AG09319 (cell line): ENCODE measurements at regions not wholly inside any gene's neighbourhood (a gene's known extent, or its start where the extent isn't known, plus 50 kb on each side); places are given as distances from the start of the nearest gene placed in this dataset.

Experiments used
- DNase-seq: peaks from one replicate; pipeline ENCODE4 v3.0.0-alpha.2; 2010; ENCODE audit warnings: low read depth; ENCODE audit errors: extremely low read depth
- TF ChIP-seq, protein P1 (sequence below): IDR thresholded peaks from 2 replicates; pipeline ENCODE4 v1.5.1; 2011; ENCODE audit warnings: low read depth, mild to moderate bottlenecking, inconsistent platforms, low read length, moderate library complexity

DNA sequence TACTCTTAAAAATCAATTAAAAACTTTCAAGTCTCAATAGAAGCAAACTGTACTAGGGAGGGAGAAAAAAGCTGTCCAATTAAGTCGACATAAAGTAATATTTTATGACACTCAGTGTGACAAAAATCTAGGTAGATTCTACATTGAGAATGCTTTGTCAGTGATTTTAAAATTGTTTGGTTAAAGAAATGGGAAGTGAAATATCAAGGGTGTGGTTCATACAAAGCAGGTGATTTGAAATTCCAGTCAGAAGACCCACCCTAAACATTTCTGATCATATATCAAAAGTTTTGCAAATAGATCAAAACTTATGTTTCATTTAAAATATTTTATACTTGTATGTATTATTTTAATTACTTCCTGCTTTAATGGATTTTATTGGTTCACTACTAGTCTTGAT lies 338.9 kb upstream of the DCC start:
- DNase-seq: no peak
- TF ChIP-seq, protein P1, sequence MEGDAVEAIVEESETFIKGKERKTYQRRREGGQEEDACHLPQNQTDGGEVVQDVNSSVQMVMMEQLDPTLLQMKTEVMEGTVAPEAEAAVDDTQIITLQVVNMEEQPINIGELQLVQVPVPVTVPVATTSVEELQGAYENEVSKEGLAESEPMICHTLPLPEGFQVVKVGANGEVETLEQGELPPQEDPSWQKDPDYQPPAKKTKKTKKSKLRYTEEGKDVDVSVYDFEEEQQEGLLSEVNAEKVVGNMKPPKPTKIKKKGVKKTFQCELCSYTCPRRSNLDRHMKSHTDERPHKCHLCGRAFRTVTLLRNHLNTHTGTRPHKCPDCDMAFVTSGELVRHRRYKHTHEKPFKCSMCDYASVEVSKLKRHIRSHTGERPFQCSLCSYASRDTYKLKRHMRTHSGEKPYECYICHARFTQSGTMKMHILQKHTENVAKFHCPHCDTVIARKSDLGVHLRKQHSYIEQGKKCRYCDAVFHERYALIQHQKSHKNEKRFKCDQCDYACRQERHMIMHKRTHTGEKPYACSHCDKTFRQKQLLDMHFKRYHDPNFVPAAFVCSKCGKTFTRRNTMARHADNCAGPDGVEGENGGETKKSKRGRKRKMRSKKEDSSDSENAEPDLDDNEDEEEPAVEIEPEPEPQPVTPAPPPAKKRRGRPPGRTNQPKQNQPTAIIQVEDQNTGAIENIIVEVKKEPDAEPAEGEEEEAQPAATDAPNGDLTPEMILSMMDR: no peak

DNA sequence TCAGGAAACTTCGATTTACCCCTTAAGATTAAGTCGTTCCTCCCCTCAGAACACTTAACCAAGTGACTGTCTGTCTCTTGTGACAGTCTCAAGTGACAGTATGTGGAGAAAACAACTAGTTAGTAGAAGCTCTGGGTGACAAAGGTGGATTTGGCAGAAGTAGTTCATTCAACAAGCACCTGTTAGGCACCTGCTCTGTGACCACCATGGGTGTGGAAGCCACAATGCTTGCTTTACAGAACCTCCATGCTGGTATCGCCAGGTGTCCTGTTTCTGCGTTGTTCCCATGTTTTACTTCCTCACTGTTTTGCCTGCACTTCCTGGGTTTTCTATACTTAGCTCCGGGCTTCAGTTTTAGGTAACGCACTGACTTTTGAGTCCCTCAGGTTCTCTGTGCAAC lies 337.4 kb upstream of the DCC start:
- no peak for DNase-seq
- TF ChIP-seq, protein P1: no peak

DNA sequence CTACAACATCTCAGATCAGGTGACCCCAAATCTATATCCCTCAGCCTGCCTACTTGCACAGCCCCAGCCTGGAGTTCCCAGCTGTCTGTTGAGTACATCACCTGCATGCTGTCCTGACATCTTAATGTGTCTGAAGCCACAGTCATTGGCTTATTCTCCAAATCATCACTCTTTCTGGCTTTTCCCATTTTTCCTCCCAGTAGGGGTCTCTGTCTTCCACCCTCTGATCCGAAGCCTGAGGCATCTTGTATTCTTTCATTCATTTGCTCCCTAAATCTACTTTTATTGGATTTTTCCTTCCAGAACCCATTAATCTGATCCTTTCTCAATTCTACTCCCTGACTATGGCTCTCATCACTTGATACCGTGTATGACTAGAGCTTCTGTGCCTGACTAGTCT lies 332.9 kb upstream of the DCC start:
- no peak for DNase-seq
- TF ChIP-seq, protein P1: no peak

DNA sequence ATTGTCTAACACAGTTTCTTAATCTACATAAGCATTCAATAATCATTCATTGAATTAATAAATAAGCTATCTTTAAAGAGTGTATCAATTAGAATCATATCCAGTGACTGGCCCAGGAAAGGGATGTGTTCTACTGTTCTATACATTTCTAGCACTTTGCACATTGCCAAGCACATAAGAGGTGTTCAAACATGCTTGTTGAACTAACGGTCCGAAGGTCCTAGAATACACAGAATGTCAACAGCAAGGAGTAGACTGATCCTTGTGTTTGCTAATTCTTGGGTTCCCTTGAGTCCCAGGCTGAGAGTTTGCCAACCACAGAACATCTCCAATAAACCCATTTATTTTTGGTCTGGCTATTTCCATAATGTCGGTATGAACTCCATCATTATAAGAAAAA lies 331.7 kb upstream of the DCC start:
- TF ChIP-seq, protein P1: no peak
- no peak for DNase-seq

DNA sequence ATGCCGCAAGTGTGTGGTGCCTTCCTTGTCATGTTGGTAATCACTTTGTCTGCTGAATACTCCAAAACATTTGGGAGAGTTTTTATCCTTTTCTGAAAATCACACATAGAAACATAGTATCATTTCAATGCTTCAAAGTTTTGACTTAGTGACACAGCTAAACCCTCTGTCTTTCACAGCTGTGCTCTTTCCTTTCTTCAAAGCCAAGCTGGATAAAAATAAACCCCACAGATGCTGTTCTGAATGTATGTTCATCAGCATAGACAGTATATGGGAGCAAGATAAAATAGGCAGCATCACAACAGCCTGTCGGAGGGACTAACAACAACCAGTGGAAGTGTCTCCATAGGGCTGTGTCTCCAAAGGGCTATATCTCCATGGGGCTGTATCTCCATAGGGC lies 331.3 kb upstream of the DCC start:
- TF ChIP-seq, protein P1: no peak

DNA sequence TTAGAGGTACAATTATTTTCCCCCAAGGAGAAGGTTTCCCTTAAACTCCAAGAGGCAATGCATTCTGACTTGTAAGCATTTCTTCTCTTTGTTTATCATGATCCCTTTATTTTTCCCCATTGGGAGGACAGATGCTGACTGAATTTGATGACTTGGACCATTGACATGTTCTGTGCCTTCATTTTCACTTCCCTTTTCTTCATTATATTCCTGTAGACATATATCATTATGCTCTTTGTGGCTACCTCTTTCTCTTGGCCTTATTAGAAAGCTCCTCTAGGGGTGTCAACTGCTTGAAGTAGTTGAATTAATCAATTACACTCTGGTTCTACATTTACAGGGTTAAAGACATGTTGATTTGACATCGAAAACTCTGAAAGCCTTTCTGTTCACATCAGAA lies 330.0 kb upstream of the DCC start:
- no peak for DNase-seq
- TF ChIP-seq, protein P1: no peak

More for the DNA sequence above, 331.3 kb upstream of the DCC start:
- DNase-seq: no peak

DNA sequence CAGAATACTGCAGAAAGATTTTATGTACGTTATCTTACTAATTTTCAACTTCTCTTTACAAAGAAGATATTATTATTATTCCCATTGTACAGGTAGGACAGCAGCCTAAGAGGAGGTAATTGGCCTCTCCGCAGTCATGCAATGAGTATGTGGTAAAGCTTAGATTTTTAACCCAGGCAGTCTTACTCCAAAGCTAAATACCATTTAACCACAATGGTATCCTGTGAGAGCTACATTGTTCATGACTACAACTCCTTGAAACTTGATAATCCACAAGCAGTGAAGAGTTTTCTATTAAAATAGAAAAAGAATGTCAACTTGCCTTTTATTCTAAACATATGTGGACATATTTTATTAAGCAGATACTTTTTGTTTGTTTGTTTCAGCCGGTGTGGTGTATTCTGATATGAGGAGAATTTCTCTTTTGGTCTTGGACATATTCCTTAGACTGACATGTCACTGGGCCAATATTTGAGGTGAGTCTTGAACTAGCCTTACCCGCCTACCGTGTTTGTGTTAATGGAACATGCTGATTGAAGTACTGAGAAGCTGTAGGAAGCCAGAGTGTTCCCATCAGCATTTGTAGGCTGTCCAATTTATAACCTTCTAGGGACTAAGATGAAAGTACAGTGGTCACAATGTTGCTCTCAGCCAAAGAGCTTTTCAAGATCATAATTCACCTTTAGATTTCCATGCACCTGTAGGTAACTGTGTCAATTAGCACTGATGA lies 293.9 kb upstream of the DCC start:
- TF ChIP-seq, protein P1: no peak
- no peak for DNase-seq
